ENCODE measurements at regions not wholly inside any gene's neighbourhood (a gene's known extent, or its start where the extent isn't known, plus 50 kb on each side); places are given as distances from the start of the nearest gene placed in this dataset.
"Not testable (repeated sequence)": the region's sequence is repeated elsewhere in the genome, so short reads cannot be mapped to it uniquely, and the experiment has no call there.

DNA sequence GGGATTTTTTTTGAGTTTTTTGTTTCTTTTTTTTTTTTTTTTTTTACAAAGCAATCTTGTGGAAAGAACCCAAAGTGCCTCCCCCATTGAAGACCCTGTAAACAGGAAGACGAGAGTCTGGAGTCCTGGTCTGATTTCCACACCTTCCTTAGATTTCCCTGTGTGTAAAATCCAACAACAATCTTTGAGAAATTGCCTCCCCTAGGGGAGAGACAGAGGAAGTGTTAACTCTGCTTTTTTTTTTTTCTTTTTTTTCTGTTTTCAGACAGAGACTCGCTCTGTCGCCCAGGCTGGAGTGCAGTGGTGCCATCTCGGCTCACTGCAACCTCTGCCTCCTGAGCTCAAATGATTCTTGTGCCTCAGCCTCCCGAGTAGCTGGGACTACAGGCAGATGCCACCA is 82.0 kb upstream of the CLEC6A start:
- H3K4me1 ChIP-seq; H3K36me3 ChIP-seq; H3K27me3 ChIP-seq; H3K9me3 ChIP-seq; H3K27ac ChIP-seq; H3K4me3 ChIP-seq; DNase-seq (ENCODE audit: low spot score in 2 of 2): not testable (repeated sequence)
- WGBS = 48% methylated on average over 5 of the region's 5 CpGs

DNA sequence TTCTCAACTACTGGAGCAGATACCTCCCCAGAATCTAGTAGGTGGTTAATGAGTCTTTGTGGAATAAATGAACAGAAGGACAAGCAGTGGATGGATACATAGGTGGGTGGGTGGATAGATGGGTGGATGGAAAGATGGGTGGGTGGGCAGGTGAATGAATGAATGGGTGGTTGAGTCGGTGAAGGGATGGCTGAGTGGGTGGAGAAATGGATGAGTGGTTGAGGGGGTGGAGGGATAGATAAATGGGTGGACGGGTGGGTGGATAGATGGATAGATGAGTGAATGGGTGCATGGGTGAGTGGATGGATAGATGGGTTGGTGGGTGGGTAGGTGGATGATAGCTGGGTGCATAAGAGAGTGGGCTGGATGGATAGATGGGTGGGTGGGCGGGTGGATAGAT is 80.6 kb upstream of the CLEC6A start:
- H3K4me3 ChIP-seq; DNase-seq (ENCODE audit: low spot score in 2 of 2); H3K27ac ChIP-seq; H3K36me3 ChIP-seq; H3K27me3 ChIP-seq; H3K9me3 ChIP-seq; H3K4me1 ChIP-seq: not testable (repeated sequence)
- 89% methylated on average over 2 of the region's 3 CpGs for WGBS

- not testable (repeated sequence) for H3K4me3 ChIP-seq, H3K27me3 ChIP-seq, H3K36me3 ChIP-seq, H3K4me1 ChIP-seq, H3K27ac ChIP-seq, H3K9me3 ChIP-seq
- peak in 1 of 2 donors; percentile 34 for DNase-seq (ENCODE audit: low spot score in 2 of 2)
- 72% methylated on average over 6 of the region's 6 CpGs for WGBS
Measured at GRCh38 chr12:8377756-8378155, 78.0 kb upstream of the CLEC6A start.

- DNase-seq (ENCODE audit: low spot score in 2 of 2); H3K4me3 ChIP-seq; H3K27ac ChIP-seq; H3K36me3 ChIP-seq; H3K27me3 ChIP-seq; H3K9me3 ChIP-seq; H3K4me1 ChIP-seq: not testable (repeated sequence)
- WGBS = 83% methylated on average over 4 of the region's 4 CpGs
Measured at GRCh38 chr12:8382556-8382955, 73.2 kb upstream of the CLEC6A start.

GRCh38 chr12:8384686-8385085 is 71.1 kb upstream of the CLEC6A start:
- H3K4me3 ChIP-seq, H3K36me3 ChIP-seq, H3K9me3 ChIP-seq, H3K4me1 ChIP-seq, H3K27ac ChIP-seq: not testable (repeated sequence)
- WGBS = 95% methylated on average over 9 of the region's 9 CpGs
- peak in 1 of 2 donors; percentile 44 for DNase-seq (ENCODE audit: low spot score in 2 of 2)
- H3K27me3 ChIP-seq = peaks cover 19% of the 10 kb centered on the region

DNA sequence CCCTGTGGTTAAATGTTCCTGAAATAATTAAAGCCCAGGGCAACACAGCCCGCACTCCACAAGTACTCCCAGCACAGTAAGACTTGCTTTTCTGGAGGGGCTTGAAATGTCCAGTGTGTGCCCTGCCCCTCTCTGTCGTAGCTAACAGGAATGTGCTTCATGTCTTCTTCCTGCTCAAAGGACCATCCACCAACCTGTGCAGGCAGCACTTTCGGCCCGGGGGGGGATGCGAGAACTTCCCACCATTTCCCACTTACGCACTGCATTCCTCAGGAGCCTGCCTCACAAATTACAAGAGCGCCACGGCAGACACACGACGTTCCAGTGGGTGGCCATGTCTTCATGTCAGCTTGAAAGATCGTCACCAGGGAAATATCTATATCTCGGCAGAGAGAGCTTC is 70.3 kb upstream of the CLEC6A start:
- peak in 1 of 2 donors; percentile 40 for DNase-seq (ENCODE audit: low spot score in 2 of 2)
- not testable (repeated sequence) for H3K4me1 ChIP-seq, H3K27ac ChIP-seq, H3K36me3 ChIP-seq, H3K9me3 ChIP-seq, H3K4me3 ChIP-seq
- H3K27me3 ChIP-seq = peaks cover 25% of the 10 kb centered on the region
- WGBS = 68% methylated on average over 10 of the region's 12 CpGs

DNA sequence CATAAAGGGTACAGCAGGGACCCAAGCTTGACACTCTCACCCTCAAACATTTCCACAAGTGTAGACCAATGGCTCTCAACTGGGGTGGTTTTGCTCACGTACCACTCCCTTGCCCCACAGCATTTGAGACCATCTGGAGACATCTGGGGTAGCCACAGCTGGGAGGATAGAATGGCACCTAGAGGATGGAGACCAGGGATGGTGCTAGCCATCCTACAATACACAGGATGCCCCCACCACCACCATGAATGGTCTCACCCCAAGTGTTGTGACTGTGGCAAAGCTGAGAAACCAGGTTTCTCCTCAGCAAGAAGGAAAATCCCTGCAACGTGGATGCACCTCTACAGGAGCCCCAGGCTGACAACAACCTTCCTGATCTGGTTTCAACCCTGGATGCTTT is 69.1 kb upstream of the CLEC6A start:
- H3K9me3 ChIP-seq, H3K27ac ChIP-seq, H3K4me1 ChIP-seq, H3K4me3 ChIP-seq, H3K36me3 ChIP-seq: not testable (repeated sequence)
- H3K27me3 ChIP-seq = peaks cover 27% of the 10 kb centered on the region
- DNase-seq (ENCODE audit: low spot score in 2 of 2) = peak in 1 of 2 donors; percentile 62
- WGBS = 100% methylated on average over 1 of the region's 2 CpGs

DNA sequence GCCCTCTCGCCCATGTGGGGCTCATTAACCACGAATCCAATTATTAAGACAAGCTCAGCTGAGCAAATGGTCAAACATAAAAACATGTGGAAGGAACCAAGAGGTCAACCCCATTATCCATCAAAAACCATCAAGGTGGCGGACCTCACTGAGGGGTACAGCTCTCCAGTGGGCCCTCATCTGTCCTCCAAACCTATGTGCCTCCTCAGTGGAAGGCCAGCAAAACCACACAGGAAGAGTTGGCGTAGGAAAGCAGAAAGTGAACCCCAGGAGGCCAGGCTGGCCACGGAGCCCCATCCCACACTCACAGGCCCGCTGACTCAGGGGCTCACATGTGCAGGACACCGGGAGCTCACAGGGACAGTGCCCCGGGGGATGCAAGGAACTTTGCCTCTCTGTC is 66.5 kb upstream of the CLEC6A start:
- H3K4me1 ChIP-seq, H3K4me3 ChIP-seq, H3K36me3 ChIP-seq, H3K9me3 ChIP-seq, H3K27ac ChIP-seq: not testable (repeated sequence)
- peaks cover 27% of the 10 kb centered on the region for H3K27me3 ChIP-seq
- DNase-seq (ENCODE audit: low spot score in 2 of 2) = peak in 1 of 2 donors; percentile 44
- 97% methylated on average over 4 of the region's 8 CpGs for WGBS

DNA sequence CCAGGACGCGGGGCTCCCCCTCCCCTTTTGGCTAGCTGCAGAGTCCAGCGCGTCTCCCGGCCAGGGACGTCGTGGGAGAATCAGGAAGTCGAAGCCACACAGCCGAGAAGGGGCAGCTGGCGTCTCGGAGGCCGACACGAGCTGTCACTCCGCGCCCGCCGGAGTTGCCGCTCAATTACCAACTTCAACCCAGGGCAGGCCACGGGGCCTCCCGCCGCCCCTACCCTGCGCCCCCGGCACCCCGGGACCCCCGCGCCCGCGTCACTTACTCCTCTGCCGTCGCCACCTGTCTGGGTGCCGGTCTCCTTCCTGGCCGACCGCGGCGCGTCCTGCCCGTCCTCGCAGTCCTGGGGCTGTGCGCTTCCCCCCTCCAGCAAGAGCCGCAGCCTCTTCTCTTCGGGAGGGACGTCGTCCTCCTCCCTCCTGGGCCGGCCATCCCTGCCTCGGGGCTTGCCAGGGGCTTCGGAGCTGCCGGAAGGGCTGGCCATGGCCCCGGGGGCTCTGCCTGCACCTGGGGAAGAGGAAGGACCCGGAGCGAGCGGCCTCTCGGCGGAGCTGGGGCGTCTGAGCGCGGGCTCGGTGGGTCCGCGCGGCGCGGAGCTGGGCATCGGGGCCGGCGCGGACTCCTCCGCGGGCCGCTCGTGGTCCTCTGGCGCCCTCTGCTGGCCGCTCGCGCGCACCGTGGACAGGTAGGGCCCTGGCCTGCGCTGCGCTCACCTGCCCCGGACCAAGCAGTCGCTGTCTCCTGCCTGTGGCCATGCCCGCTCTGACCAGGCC is 65.6 kb upstream of the CLEC6A start:
- peak; percentile 73 to 78 for DNase-seq (ENCODE audit: low spot score in 2 of 2)
- H3K4me1 ChIP-seq, H3K27ac ChIP-seq, H3K9me3 ChIP-seq, H3K36me3 ChIP-seq: not testable (repeated sequence)
- H3K4me3 ChIP-seq = peak overlapping the region; percentile 52
- TF ChIP-seq CTCF (IDR thresholded peaks at IDR 0.05) = peak in 1 of 2 donors; percentile 84
- WGBS = under 1% methylated on average over 24 of the region's 81 CpGs
- H3K27me3 ChIP-seq = peaks cover 21% of the 10 kb centered on the region
